Activated B cell treated with CpG ODN at 0.5 μM for 24 hours (primary cell): ENCODE measurements at regions not wholly inside any gene's neighbourhood (a gene's known extent, or its start where the extent isn't known, plus 50 kb on each side); places are given as distances from the start of the nearest gene placed in this dataset.

Experiments
- ATAC-seq: fragments of 200-7000 bp; cut with Tn5 transposase; one replicate; pipeline ENCODE4 v1.10.0; 2021; ENCODE audit warnings: low read depth, mild to moderate bottlenecking, moderate library complexity
- CTCF ChIA-PET: fragments of 350-600 bp; sonication (Branson Sonifier 250); formaldehyde crosslinking; loops from one replicate; lab custom pipeline; 2021; ENCODE audit warnings: antibody characterized with exemption; lab: Charles Lee
- POLR2A ChIA-PET: fragments of 350-600 bp; sonication (Branson Sonifier 250); formaldehyde crosslinking; loops from one replicate; lab custom pipeline; 2021; ENCODE audit warnings: antibody characterized with exemption; lab: Charles Lee
- DNase-seq: peaks from one replicate; pipeline ENCODE4 v3.0.0; 2022
- H3K27ac Mint-ChIP-seq: one replicate; pipeline ENCODE4 v1.8.0; 2020; ENCODE audit warnings: mixed read lengths
- H3K27me3 Mint-ChIP-seq: one replicate; pipeline ENCODE4 v1.8.0; 2021; ENCODE audit warnings: mixed read lengths
- H3K36me3 Mint-ChIP-seq: one replicate; pipeline ENCODE4 v1.8.0; 2021; ENCODE audit warnings: low read depth, mixed read lengths
- H3K4me1 Mint-ChIP-seq: one replicate; pipeline ENCODE4 v1.8.0; 2021; ENCODE audit warnings: mixed read lengths
- H3K4me3 Mint-ChIP-seq: one replicate; pipeline ENCODE4 v1.8.0; 2020; ENCODE audit warnings: mild to moderate bottlenecking, mixed read lengths
- H3K9me3 Mint-ChIP-seq: one replicate; pipeline ENCODE4 v1.8.0; 2020; ENCODE audit warnings: mixed read lengths
- CTCF ChIP-seq: fragments of 200-600 bp; IDR thresholded peaks from one replicate; pipeline ENCODE4 v1.8.0; 2022; ENCODE audit warnings: antibody characterized with exemption, mild to moderate bottlenecking
- intact Hi-C: fragments of 100-400 bp; cut with micrococcal nuclease; formaldehyde crosslinking; loops from one replicate; pipeline ENCODE4 v1.15.1; 2024

- intact Hi-C loops = no loop called here
- H3K27ac Mint-ChIP-seq = no peak overlapping the region
- DNase-seq (no peak), ATAC-seq (no peak)
- H3K4me3 Mint-ChIP-seq = no peak overlapping the region
- TF ChIP-seq CTCF = no peak
- H3K4me1 Mint-ChIP-seq = peaks cover 13% of the 10 kb centered on the region
- peaks cover 2% of the 10 kb centered on the region for H3K27me3 Mint-ChIP-seq
- H3K36me3 Mint-ChIP-seq = no peaks in the 10 kb centered on the region
- CTCF ChIA-PET = no interaction called here
- POLR2A ChIA-PET = no interaction called here
- H3K9me3 Mint-ChIP-seq = no peaks in the 10 kb centered on the region
These were observed 353.8 kb upstream of the GATB start for GRCh38 chr4:152114562-152114961.

GRCh38 chr4:152112887-152113286 is 352.1 kb upstream of the GATB start:
- no peak for TF ChIP-seq CTCF
- Mint-ChIP-seq H3K36me3 (no peaks in the 10 kb centered on the region), H3K9me3 (no peaks in the 10 kb centered on the region), H3K27me3 (peaks cover 6% of the 10 kb centered on the region), H3K4me3 (no peak overlapping the region), H3K27ac (no peak overlapping the region), H3K4me1 (peaks cover 13% of the 10 kb centered on the region)
- no peak for ATAC-seq
- intact Hi-C loops = no loop called here
- ChIA-PET CTCF (no interaction called here), POLR2A (no interaction called here)
- DNase-seq = no peak

GRCh38 chr4:152112190-152112589 is 351.4 kb upstream of the GATB start:
- CTCF ChIA-PET = no interaction called here
- Mint-ChIP-seq H3K9me3 (no peaks in the 10 kb centered on the region), H3K4me3 (no peak overlapping the region)

GRCh38 chr4:152110780-152111179 is 350.0 kb upstream of the GATB start:
- Mint-ChIP-seq H3K27me3 (peaks cover 12% of the 10 kb centered on the region), H3K4me1 (peaks cover 4% of the 10 kb centered on the region), H3K27ac (no peak overlapping the region), H3K36me3 (no peaks in the 10 kb centered on the region), H3K9me3 (no peaks in the 10 kb centered on the region), H3K4me3 (no peak overlapping the region)
- CTCF ChIA-PET = no interaction called here
- DNase-seq (no peak), ATAC-seq (no peak)
- POLR2A ChIA-PET = no interaction called here
- no peak for TF ChIP-seq CTCF
- intact Hi-C loops = no loop called here

More at GRCh38 chr4:152112190-152112589, 351.4 kb upstream of the GATB start:
- Mint-ChIP-seq H3K27me3 (peaks cover 9% of the 10 kb centered on the region), H3K4me1 (peaks cover 13% of the 10 kb centered on the region), H3K36me3 (no peaks in the 10 kb centered on the region), H3K27ac (no peak overlapping the region)
- no peak for TF ChIP-seq CTCF
- DNase-seq (no peak), ATAC-seq (no peak)
- POLR2A ChIA-PET = no interaction called here
- intact Hi-C loops = no loop called here

- intact Hi-C loops = no loop called here
- no peaks in the 10 kb centered on the region for H3K36me3 Mint-ChIP-seq
- DNase-seq (no peak), ATAC-seq (no peak)
- ChIA-PET CTCF (no interaction called here), POLR2A (no interaction called here)
- TF ChIP-seq CTCF = no peak
- peaks cover 12% of the 10 kb centered on the region for H3K27me3 Mint-ChIP-seq
- no peak overlapping the region for H3K27ac Mint-ChIP-seq
- no peaks in the 10 kb centered on the region for H3K4me1 Mint-ChIP-seq
- H3K4me3 Mint-ChIP-seq = no peak overlapping the region
- H3K9me3 Mint-ChIP-seq = no peaks in the 10 kb centered on the region
These were observed 349.0 kb upstream of the GATB start for GRCh38 chr4:152109531-152110509.
